ENCODE measurements at regions not wholly inside any gene's neighbourhood (a gene's known extent, or its start where the extent isn't known, plus 50 kb on each side); places are given as distances from the start of the nearest gene placed in this dataset.

GRCh38 chr6:165059032-165059431 is 250.4 kb downstream of the C6orf118 start:
- no peak for TF ChIP-seq POLR2AphosphoS5 (IDR thresholded peaks at IDR 0.05; ENCODE audit: low read depth, low read length)
- no peak for TF ChIP-seq REST (IDR thresholded peaks at IDR 0.05; ENCODE audit: insufficient read depth in 1 of 2, low read depth in 2 of 2, low read length in 2 of 2)
- no peak for TF ChIP-seq TAF1 (IDR thresholded peaks at IDR 0.05; ENCODE audit: borderline replicate concordance, insufficient read depth, low read length)
